ENCODE measurements at regions not wholly inside any gene's neighbourhood (a gene's known extent, or its start where the extent isn't known, plus 50 kb on each side); places are given as distances from the start of the nearest gene placed in this dataset.

- Histone ChIP-seq H3K27ac (ENCODE audit: low read depth, low read length) (no peak overlapping the region), H3K36me3 (ENCODE audit: insufficient read depth, low read length) (no peaks in the 10 kb centered on the region), H3K4me3 (ENCODE audit: low read depth in 1 of 2, low read length in 2 of 2) (no peak overlapping the region), H3K9me3 (ENCODE audit: low read length) (no peaks in the 10 kb centered on the region), H3K4me1 (ENCODE audit: insufficient read depth, low read length) (no peaks in the 10 kb centered on the region), H3K9ac (ENCODE audit: low read length) (no peak overlapping the region), H3K27me3 (ENCODE audit: control insufficient read depth in 1 of 2, insufficient read depth in 2 of 2, low read length in 2 of 2) (no peaks in the 10 kb centered on the region)
Measured at GRCh38 chr7:116386674-116387073, 112.9 kb upstream of the CAV2 start.

- Histone ChIP-seq H3K4me1 (ENCODE audit: insufficient read depth, low read length) (no peaks in the 10 kb centered on the region), H3K4me3 (ENCODE audit: low read depth in 1 of 2, low read length in 2 of 2) (no peak overlapping the region), H3K9ac (ENCODE audit: low read length) (no peak overlapping the region), H3K27me3 (ENCODE audit: control insufficient read depth in 1 of 2, insufficient read depth in 2 of 2, low read length in 2 of 2) (no peaks in the 10 kb centered on the region), H3K9me3 (ENCODE audit: low read length) (no peaks in the 10 kb centered on the region), H3K27ac (ENCODE audit: low read depth, low read length) (no peak overlapping the region), H3K36me3 (ENCODE audit: insufficient read depth, low read length) (no peaks in the 10 kb centered on the region)
Measured at GRCh38 chr7:116390363-116390762, 109.2 kb upstream of the CAV2 start.

GRCh38 chr7:116392806-116393205 is 106.7 kb upstream of the CAV2 start:
- Histone ChIP-seq H3K27me3 (ENCODE audit: control insufficient read depth in 1 of 2, insufficient read depth in 2 of 2, low read length in 2 of 2) (no peaks in the 10 kb centered on the region), H3K4me3 (ENCODE audit: low read depth in 1 of 2, low read length in 2 of 2) (no peak overlapping the region), H3K9ac (ENCODE audit: low read length) (no peak overlapping the region), H3K27ac (ENCODE audit: low read depth, low read length) (no peak overlapping the region), H3K9me3 (ENCODE audit: low read length) (no peaks in the 10 kb centered on the region), H3K36me3 (ENCODE audit: insufficient read depth, low read length) (no peaks in the 10 kb centered on the region), H3K4me1 (ENCODE audit: insufficient read depth, low read length) (no peaks in the 10 kb centered on the region)

GRCh38 chr7:116393654-116394053 is 105.9 kb upstream of the CAV2 start:
- H3K36me3 ChIP-seq (ENCODE audit: insufficient read depth, low read length): no peaks in the 10 kb centered on the region
- H3K4me3 ChIP-seq (ENCODE audit: low read depth in 1 of 2, low read length in 2 of 2): no peak overlapping the region
- H3K27ac ChIP-seq (ENCODE audit: low read depth, low read length): no peak overlapping the region
- no peaks in the 10 kb centered on the region for H3K27me3 ChIP-seq (ENCODE audit: control insufficient read depth in 1 of 2, insufficient read depth in 2 of 2, low read length in 2 of 2)
- no peaks in the 10 kb centered on the region for H3K4me1 ChIP-seq (ENCODE audit: insufficient read depth, low read length)
- no peak overlapping the region for H3K9ac ChIP-seq (ENCODE audit: low read length)
- H3K9me3 ChIP-seq (ENCODE audit: low read length): peaks cover 5% of the 10 kb centered on the region

- no peaks in the 10 kb centered on the region for H3K4me1 ChIP-seq (ENCODE audit: insufficient read depth, low read length)
- no peak overlapping the region for H3K27ac ChIP-seq (ENCODE audit: low read depth, low read length)
Measured at GRCh38 chr7:116394106-116394505, 105.4 kb upstream of the CAV2 start.

GRCh38 chr7:116395141-116395791 is 104.3 kb upstream of the CAV2 start:
- H3K9me3 ChIP-seq (ENCODE audit: low read length): peaks cover 5% of the 10 kb centered on the region
- H3K4me1 ChIP-seq (ENCODE audit: insufficient read depth, low read length): no peaks in the 10 kb centered on the region
- no peak overlapping the region for H3K27ac ChIP-seq (ENCODE audit: low read depth, low read length)
- H3K36me3 ChIP-seq (ENCODE audit: insufficient read depth, low read length): no peaks in the 10 kb centered on the region
- no peaks in the 10 kb centered on the region for H3K27me3 ChIP-seq (ENCODE audit: control insufficient read depth in 1 of 2, insufficient read depth in 2 of 2, low read length in 2 of 2)
- no peak overlapping the region for H3K9ac ChIP-seq (ENCODE audit: low read length)
- no peak overlapping the region for H3K4me3 ChIP-seq (ENCODE audit: low read depth in 1 of 2, low read length in 2 of 2)

More at GRCh38 chr7:116394106-116394505, 105.4 kb upstream of the CAV2 start:
- H3K4me3 ChIP-seq (ENCODE audit: low read depth in 1 of 2, low read length in 2 of 2): no peak overlapping the region
- H3K36me3 ChIP-seq (ENCODE audit: insufficient read depth, low read length): no peaks in the 10 kb centered on the region
- no peaks in the 10 kb centered on the region for H3K27me3 ChIP-seq (ENCODE audit: control insufficient read depth in 1 of 2, insufficient read depth in 2 of 2, low read length in 2 of 2)
- H3K9me3 ChIP-seq (ENCODE audit: low read length): peaks cover 5% of the 10 kb centered on the region
- H3K9ac ChIP-seq (ENCODE audit: low read length): no peak overlapping the region

GRCh38 chr7:116398672-116399071 is 100.9 kb upstream of the CAV2 start:
- Histone ChIP-seq H3K4me3 (ENCODE audit: low read depth in 1 of 2, low read length in 2 of 2) (no peak overlapping the region), H3K36me3 (ENCODE audit: insufficient read depth, low read length) (no peaks in the 10 kb centered on the region), H3K27me3 (ENCODE audit: control insufficient read depth in 1 of 2, insufficient read depth in 2 of 2, low read length in 2 of 2) (no peaks in the 10 kb centered on the region), H3K4me1 (ENCODE audit: insufficient read depth, low read length) (peaks cover 9% of the 10 kb centered on the region), H3K9ac (ENCODE audit: low read length) (no peak overlapping the region), H3K9me3 (ENCODE audit: low read length) (peaks cover 5% of the 10 kb centered on the region), H3K27ac (ENCODE audit: low read depth, low read length) (no peak overlapping the region)

GRCh38 chr7:116399819-116400218 is 99.7 kb upstream of the CAV2 start:
- no peaks in the 10 kb centered on the region for H3K27me3 ChIP-seq (ENCODE audit: control insufficient read depth in 1 of 2, insufficient read depth in 2 of 2, low read length in 2 of 2)
- no peak overlapping the region for H3K27ac ChIP-seq (ENCODE audit: low read depth, low read length)
- peaks cover 5% of the 10 kb centered on the region for H3K9me3 ChIP-seq (ENCODE audit: low read length)
- H3K36me3 ChIP-seq (ENCODE audit: insufficient read depth, low read length): no peaks in the 10 kb centered on the region
- H3K4me1 ChIP-seq (ENCODE audit: insufficient read depth, low read length): peaks cover 16% of the 10 kb centered on the region
- H3K9ac ChIP-seq (ENCODE audit: low read length): no peak overlapping the region
- no peak overlapping the region for H3K4me3 ChIP-seq (ENCODE audit: low read depth in 1 of 2, low read length in 2 of 2)

- H3K36me3 ChIP-seq (ENCODE audit: insufficient read depth, low read length): no peaks in the 10 kb centered on the region
- peaks cover 16% of the 10 kb centered on the region for H3K4me1 ChIP-seq (ENCODE audit: insufficient read depth, low read length)
- peaks cover 5% of the 10 kb centered on the region for H3K9me3 ChIP-seq (ENCODE audit: low read length)
- H3K9ac ChIP-seq (ENCODE audit: low read length): no peak overlapping the region
- no peak overlapping the region for H3K4me3 ChIP-seq (ENCODE audit: low read depth in 1 of 2, low read length in 2 of 2)
- H3K27ac ChIP-seq (ENCODE audit: low read depth, low read length): no peak overlapping the region
- H3K27me3 ChIP-seq (ENCODE audit: control insufficient read depth in 1 of 2, insufficient read depth in 2 of 2, low read length in 2 of 2): no peaks in the 10 kb centered on the region
Measured at GRCh38 chr7:116400522-116400921, 99.0 kb upstream of the CAV2 start.

- Histone ChIP-seq H3K36me3 (ENCODE audit: insufficient read depth, low read length) (no peaks in the 10 kb centered on the region), H3K4me3 (ENCODE audit: low read depth in 1 of 2, low read length in 2 of 2) (no peak overlapping the region), H3K9ac (ENCODE audit: low read length) (no peak overlapping the region), H3K27ac (ENCODE audit: low read depth, low read length) (no peak overlapping the region), H3K4me1 (ENCODE audit: insufficient read depth, low read length) (peaks cover 16% of the 10 kb centered on the region), H3K9me3 (ENCODE audit: low read length) (peaks cover 5% of the 10 kb centered on the region), H3K27me3 (ENCODE audit: control insufficient read depth in 1 of 2, insufficient read depth in 2 of 2, low read length in 2 of 2) (no peaks in the 10 kb centered on the region)
Measured at GRCh38 chr7:116401711-116402110, 97.8 kb upstream of the CAV2 start.

- H3K9me3 ChIP-seq (ENCODE audit: low read length): peaks cover 2% of the 10 kb centered on the region
- H3K27me3 ChIP-seq (ENCODE audit: control insufficient read depth in 1 of 2, insufficient read depth in 2 of 2, low read length in 2 of 2): no peaks in the 10 kb centered on the region
Measured at GRCh38 chr7:116403265-116403664, 96.3 kb upstream of the CAV2 start.

GRCh38 chr7:116404389-116404788 is 95.1 kb upstream of the CAV2 start:
- H3K27ac ChIP-seq (ENCODE audit: low read depth, low read length): no peak overlapping the region
- H3K27me3 ChIP-seq (ENCODE audit: control insufficient read depth in 1 of 2, insufficient read depth in 2 of 2, low read length in 2 of 2): no peaks in the 10 kb centered on the region
- H3K9ac ChIP-seq (ENCODE audit: low read length): no peak overlapping the region

More at GRCh38 chr7:116403265-116403664, 96.3 kb upstream of the CAV2 start:
- H3K27ac ChIP-seq (ENCODE audit: low read depth, low read length): no peak overlapping the region
- peaks cover 16% of the 10 kb centered on the region for H3K4me1 ChIP-seq (ENCODE audit: insufficient read depth, low read length)
- H3K4me3 ChIP-seq (ENCODE audit: low read depth in 1 of 2, low read length in 2 of 2): no peak overlapping the region
- no peak overlapping the region for H3K9ac ChIP-seq (ENCODE audit: low read length)
- no peaks in the 10 kb centered on the region for H3K36me3 ChIP-seq (ENCODE audit: insufficient read depth, low read length)

More at GRCh38 chr7:116404389-116404788, 95.1 kb upstream of the CAV2 start:
- no peak overlapping the region for H3K4me3 ChIP-seq (ENCODE audit: low read depth in 1 of 2, low read length in 2 of 2)
- no peaks in the 10 kb centered on the region for H3K36me3 ChIP-seq (ENCODE audit: insufficient read depth, low read length)
- H3K9me3 ChIP-seq (ENCODE audit: low read length): no peaks in the 10 kb centered on the region
- peaks cover 16% of the 10 kb centered on the region for H3K4me1 ChIP-seq (ENCODE audit: insufficient read depth, low read length)
